ENCODE measurements at regions not wholly inside any gene's neighbourhood (a gene's known extent, or its start where the extent isn't known, plus 50 kb on each side); places are given as distances from the start of the nearest gene placed in this dataset.
A peak's percentile ranks its signal among the peaks of the same experiment; 100 is the strongest.

DNA sequence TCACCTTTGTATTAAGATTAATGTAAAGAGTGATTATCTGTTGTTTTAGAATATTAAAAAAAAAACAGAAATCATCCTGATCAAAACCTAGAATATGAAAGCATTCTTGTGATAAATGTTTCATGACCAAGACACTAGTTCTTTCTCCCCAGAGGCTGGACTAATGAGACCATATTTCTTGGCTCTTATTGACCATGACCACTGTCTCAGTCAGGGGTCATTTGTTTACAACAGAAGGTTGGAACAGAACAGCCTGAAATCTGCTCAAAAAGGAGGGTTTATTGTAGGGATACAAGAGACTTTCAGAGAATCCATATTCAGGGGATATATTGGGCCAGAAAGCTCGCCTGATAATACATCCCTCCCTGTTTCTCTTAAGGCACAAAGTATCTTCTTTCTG, 87.7 kb downstream of the TMEM30B start:
- no peak for DNase-seq (ENCODE audit: extremely low read depth, low read depth)

DNA sequence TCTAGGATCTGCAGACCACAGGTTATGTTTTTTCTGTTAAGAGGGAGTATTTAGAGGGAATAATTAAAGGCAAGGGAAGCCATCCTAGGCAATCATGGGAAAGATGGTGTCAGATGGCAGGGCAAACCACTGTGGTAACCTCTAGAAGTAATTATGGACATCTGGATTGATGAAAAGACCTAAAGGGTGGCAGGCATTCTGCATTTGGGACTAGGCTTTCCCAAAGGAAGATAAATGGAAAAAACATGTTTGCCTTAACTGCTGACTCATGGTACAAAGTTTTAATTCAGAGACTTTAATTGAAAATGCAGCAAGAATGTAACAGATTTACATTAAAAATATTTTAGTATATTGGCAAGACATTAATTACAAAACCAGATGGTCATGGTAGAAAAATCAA, 88.1 kb downstream of the TMEM30B start:
- no peak for DNase-seq (ENCODE audit: extremely low read depth, low read depth)

- DNase-seq (ENCODE audit: extremely low read depth, low read depth): no peak
These were observed 89.4 kb downstream of the TMEM30B start for GRCh38 chr14:61191733-61192132.

GRCh38 chr14:61190341-61190740, 90.8 kb downstream of the TMEM30B start:
- DNase-seq (ENCODE audit: extremely low read depth, low read depth): no peak

- DNase-seq (ENCODE audit: extremely low read depth, low read depth): peak; percentile 56
These were observed 91.9 kb downstream of the TMEM30B start for GRCh38 chr14:61188978-61189808.

- DNase-seq (ENCODE audit: extremely low read depth, low read depth): no peak
These were observed 92.9 kb downstream of the TMEM30B start for GRCh38 chr14:61188196-61188595.

GRCh38 chr14:61187196-61187905, 93.8 kb downstream of the TMEM30B start:
- DNase-seq (ENCODE audit: extremely low read depth, low read depth): no peak

DNA sequence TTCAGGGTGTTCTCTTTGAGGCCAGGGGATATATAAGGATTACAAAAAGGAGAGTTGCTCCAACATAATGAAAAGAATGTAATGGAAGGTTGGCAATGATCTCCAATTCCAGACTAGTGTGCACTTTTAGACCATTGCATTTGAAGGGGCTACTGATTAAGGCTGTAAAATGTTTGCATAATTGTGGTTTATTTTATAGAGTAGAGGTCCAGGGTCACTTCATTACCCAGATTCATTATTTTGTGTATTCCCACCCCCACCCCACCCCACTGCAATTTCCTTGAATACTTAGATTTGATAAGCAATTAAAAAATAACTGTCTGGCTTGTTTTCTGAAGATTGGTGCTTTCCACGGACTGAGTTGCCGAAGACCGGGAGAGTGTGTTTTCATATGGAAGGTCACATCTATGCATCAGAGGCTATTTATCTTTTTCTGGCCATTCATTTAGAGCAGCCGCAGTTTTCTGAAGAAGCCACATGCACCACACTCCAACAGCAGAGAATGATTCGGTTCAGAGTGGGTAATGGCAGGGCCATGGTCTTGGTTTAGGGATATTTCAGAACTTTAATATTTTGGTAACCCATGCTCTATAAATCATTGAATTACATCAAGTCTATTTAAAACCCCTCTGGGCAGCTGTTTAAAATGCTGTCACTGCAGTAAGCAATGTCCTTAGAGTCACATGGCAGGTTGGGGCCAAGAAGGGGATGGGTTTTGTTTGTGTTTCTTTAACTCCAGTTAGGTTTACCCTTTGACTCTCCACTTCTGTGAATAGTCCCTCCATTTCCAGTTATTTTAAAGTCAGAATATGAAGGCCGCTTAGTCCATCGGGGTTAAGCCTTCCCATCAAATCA, 94.6 kb downstream of the TMEM30B start:
- DNase-seq (ENCODE audit: extremely low read depth, low read depth): no peak

DNA sequence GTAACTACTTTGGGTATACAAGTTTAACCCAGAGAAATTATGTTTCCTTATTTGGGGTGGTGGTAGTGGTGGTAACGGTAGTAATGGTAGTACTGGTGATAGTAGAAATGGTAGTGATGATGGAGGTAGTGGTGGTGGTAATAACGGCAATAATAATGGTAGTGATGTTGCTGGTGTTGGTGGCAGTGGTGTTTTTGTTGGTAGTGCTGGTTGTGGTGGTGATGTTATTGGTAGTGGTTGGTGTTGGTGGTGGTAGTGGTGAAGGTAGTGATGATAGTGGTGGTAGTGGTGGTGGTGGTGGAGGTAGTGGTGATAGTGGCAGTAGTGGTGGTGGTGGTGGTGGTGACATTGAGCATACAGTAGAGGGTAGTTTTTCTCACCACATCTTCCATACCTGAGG, 95.6 kb downstream of the TMEM30B start:
- DNase-seq (ENCODE audit: extremely low read depth, low read depth): no peak

GRCh38 chr14:61184112-61184511, 97.0 kb downstream of the TMEM30B start:
- no peak for DNase-seq (ENCODE audit: extremely low read depth, low read depth)

- no peak for DNase-seq (ENCODE audit: extremely low read depth, low read depth)
These were observed 97.8 kb downstream of the TMEM30B start for GRCh38 chr14:61183196-61183885.

GRCh38 chr14:61179796-61180398, 101.2 kb downstream of the TMEM30B start:
- no peak for DNase-seq (ENCODE audit: extremely low read depth, low read depth)

DNA sequence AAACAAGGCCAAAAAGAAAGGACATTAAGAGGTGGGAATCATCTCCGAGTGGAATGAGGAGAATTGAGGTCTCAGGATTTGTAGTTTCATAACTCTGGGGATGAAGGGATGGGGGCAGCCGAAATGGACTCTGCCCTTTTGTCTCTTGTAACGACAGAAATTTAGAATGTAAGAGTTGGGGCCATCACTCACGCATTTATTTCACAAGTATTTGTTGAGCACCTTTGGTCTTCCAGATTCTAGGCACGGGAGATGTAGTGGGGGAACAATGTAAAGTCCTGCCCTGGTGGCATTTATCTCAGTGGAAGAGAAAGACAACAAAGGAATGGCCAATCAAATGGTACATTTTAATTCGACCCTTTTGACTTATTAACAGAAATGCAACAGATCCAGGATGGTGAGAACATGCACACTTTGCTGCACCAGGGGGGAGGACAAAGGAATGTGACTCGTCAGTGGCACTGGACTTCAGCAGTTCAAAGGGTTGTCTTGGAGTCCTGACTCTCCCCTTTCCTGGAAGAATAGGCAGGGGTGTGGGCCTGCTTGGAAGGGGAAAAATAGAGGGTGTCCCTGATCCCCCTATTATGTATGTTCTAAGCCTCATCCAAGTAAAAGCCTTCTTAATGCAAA, 102.0 kb downstream of the TMEM30B start:
- DNase-seq (ENCODE audit: extremely low read depth, low read depth): peak; percentile 29

- DNase-seq (ENCODE audit: extremely low read depth, low read depth): peak; percentile 86
These were observed 102.7 kb downstream of the TMEM30B start for GRCh38 chr14:61178226-61179060.

- peak; percentile 82 for DNase-seq (ENCODE audit: extremely low read depth, low read depth)
These were observed 103.6 kb downstream of the TMEM30B start for GRCh38 chr14:61177279-61178225.

DNA sequence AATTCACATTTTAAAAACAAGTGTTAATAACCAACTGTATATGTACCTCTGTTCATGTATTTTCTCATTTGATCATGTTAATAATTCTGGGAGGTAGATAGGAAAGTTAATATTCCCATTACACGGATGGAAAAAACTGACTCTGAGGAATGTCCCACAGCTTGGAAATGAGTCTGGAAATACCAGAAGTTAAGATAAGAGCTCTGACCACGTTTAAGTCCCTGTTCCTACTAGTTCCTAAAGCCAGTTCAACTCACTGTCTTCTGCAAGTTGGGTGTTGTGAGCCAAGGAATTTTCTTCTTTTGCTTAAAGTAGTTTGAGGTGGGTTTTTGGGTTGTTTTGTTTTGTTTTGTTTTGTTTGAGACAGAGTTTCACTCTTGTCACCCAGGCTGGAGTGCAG, 104.5 kb downstream of the TMEM30B start:
- no peak for DNase-seq (ENCODE audit: extremely low read depth, low read depth)

GRCh38 chr14:61174987-61175386, 106.2 kb downstream of the TMEM30B start:
- DNase-seq (ENCODE audit: extremely low read depth, low read depth): no peak

DNA sequence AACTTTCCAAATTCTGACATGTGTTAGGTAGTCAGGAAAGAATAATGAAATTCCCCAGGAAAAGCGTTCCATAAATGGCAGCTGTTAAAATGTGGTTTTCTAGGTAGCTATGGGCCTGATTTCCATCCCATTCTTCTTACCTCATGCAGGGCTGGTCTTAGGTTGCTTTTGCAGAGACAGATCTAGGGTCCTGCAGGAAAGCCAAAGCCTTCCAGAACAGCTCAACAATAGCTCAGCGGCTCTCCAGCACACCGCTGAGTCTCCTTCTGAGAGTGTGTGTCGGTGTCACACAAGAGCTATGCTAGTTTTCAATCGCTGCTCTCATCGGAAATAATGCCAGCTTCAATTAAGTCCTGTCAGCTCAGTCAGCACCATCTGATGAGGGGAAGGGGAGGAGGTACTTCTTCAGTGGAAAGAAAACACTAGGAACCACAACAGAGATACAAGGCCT, 106.7 kb downstream of the TMEM30B start:
- no peak for DNase-seq (ENCODE audit: extremely low read depth, low read depth)

Measured in NCI-H460 (cell line).